Keratinocyte (primary cell): ENCODE measurements at regions not wholly inside any gene's neighbourhood (a gene's known extent, or its start where the extent isn't known, plus 50 kb on each side); places are given as distances from the start of the nearest gene placed in this dataset.

Experiments used
- DNase-seq: peaks from one replicate; pipeline ENCODE4 v3.0.0-alpha.2; 2011; ENCODE audit warnings: low read depth, missing footprints, low spot score
- FAIRE-seq: peaks from 2 replicates; lab custom pipeline; 2011; peaks lifted over from hg19 to GRCh38; lab: Jason Lieb, UNC
- H2AFZ ChIP-seq: 2 replicates; pipeline ENCODE4 v1.6.0; 2012; ENCODE audit warnings: low read length, control low read depth, inconsistent platforms; ENCODE audit not compliant: control insufficient read depth
- H3K27ac ChIP-seq: 2 replicates; pipeline ENCODE4 v1.5.1; 2011; ENCODE audit warnings: low read length; ENCODE audit not compliant: control insufficient read depth, insufficient read depth
- H3K27me3 ChIP-seq: 3 replicates; pipeline ENCODE4 v1.6.0; 2011; ENCODE audit warnings: low read length; ENCODE audit not compliant: control insufficient read depth, insufficient read depth; ENCODE audit errors: extremely low read depth
- H3K36me3 ChIP-seq, 2 experiments: 2 replicates in 1 of 2; 3 replicates in 1 of 2; pipeline ENCODE4 v1.5.1; 2011; ENCODE audit warnings: low read length in 2 of 2, mild to moderate bottlenecking in 1 of 2; ENCODE audit not compliant: control insufficient read depth in 2 of 2, insufficient read depth in 2 of 2; ENCODE audit errors: extremely low read depth in 1 of 2
- H3K4me1 ChIP-seq: 3 replicates; pipeline ENCODE4 v1.5.1; 2011; ENCODE audit warnings: low read length; ENCODE audit not compliant: control insufficient read depth, insufficient read depth; ENCODE audit errors: extremely low read depth
- H3K4me2 ChIP-seq: 3 replicates; pipeline ENCODE4 v1.6.0; 2011; ENCODE audit warnings: low read depth, low read length; ENCODE audit not compliant: control insufficient read depth, insufficient read depth; ENCODE audit errors: extremely low read depth
- H3K4me3 ChIP-seq, 3 experiments: fragments of 200-600 bp in 1 of 3; sonication (generic) in 1 of 3; 2 replicates in 2 of 3; 3 replicates in 1 of 3; pipeline ENCODE4 v1.5.1; 2011 to 2016; ENCODE audit warnings: low read length in 3 of 3, mild to moderate bottlenecking in 3 of 3, control low read depth in 2 of 3, inconsistent platforms in 1 of 3, low read depth in 1 of 3, mixed read lengths in 1 of 3, mixed run types in 1 of 3, moderate library complexity in 1 of 3; ENCODE audit not compliant: control insufficient read depth in 2 of 3, insufficient read depth in 2 of 3; ENCODE audit errors: extremely low read depth in 1 of 3
- H3K79me2 ChIP-seq: 2 replicates; pipeline ENCODE4 v1.6.0; 2012; ENCODE audit warnings: low read length; ENCODE audit not compliant: control insufficient read depth, insufficient read depth
- H3K9ac ChIP-seq: 3 replicates; pipeline ENCODE4 v1.6.0; 2011; ENCODE audit warnings: low read length; ENCODE audit not compliant: control insufficient read depth, insufficient read depth; ENCODE audit errors: extremely low read depth
- H3K9me1 ChIP-seq: 3 replicates; pipeline ENCODE4 v1.6.0; 2011; ENCODE audit warnings: low read length; ENCODE audit not compliant: control insufficient read depth, insufficient read depth; ENCODE audit errors: extremely low read depth
- H3K9me3 ChIP-seq: 2 replicates; pipeline ENCODE4 v1.5.1; 2012; ENCODE audit warnings: low read depth, low read length; ENCODE audit not compliant: control insufficient read depth
- H4K20me1 ChIP-seq: 3 replicates; pipeline ENCODE4 v1.6.0; 2011; ENCODE audit warnings: low read length; ENCODE audit not compliant: control insufficient read depth, insufficient read depth; ENCODE audit errors: extremely low read depth
- CTCF ChIP-seq, 3 experiments: IDR thresholded peaks in 1 of 3; conservative IDR thresholded peaks in 1 of 3; optimal IDR thresholded peaks in 1 of 3; 2 replicates in 2 of 3; 3 replicates in 1 of 3; pipeline versions ENCODE3 to v1.5.1; 2011; ENCODE audit warnings: low read length in 3 of 3, mild to moderate bottlenecking in 3 of 3, moderate library complexity in 2 of 3, control low read depth in 1 of 3, inconsistent platforms in 1 of 3; ENCODE audit not compliant: insufficient read depth in 2 of 3; ENCODE audit errors: extremely low read depth in 1 of 3
- EZH2 ChIP-seq: IDR thresholded peaks from one replicate; pipeline ENCODE4 v1.6.1; 2012; ENCODE audit warnings: inconsistent platforms, mild to moderate bottlenecking, low read length, moderate library complexity
- dilution Hi-C: fragments of 300-500 bp; cut with MboI; formaldehyde crosslinking; loops from one replicate; pipeline ENCODE4 v1.7.0; 2020; ENCODE audit warnings: low sequenced_read_pairs; ENCODE audit not compliant: extremely low pct_ligation_motif_present

DNA sequence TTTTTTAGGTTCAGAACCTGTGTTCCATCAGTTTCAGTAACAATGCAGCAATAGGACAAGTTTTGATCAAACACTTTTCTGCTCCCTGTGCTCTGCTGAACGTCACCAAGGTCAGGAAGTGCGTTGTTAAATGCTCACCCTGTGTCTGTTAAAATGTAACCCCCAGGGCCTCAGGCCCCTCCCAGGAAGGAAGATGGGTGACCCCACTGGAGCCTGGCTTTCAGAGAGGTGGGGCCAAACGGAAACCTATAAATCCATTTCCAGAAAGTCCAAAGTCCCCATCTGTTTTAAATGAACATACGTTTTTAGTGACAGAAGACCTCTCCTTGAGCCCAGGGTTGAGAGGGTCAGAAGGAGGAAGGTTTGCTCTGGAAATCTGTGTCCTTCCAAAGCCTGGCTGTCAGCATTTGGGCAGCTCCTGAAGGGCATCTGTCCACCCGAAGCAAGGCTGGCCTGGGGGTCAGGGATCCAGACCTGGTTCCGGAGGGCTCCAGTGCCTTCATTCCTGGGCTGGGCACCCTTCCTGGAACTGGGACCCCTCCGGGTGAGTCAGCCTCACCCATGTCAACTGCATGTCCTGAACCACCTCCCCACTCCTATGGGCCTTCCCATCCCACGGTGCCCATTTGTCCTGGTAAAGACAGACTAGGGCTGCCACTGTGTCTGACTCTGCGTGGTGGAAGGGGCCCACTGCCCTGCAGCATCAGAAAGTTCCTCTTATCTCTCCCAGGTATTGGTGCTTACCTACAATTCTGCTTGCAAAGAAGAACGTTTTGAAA, 117.4 kb upstream of the COPS8 start:
- H3K4me1 ChIP-seq: peaks cover 13% of the 10 kb centered on the region
- FAIRE-seq (no peak), DNase-seq (no peak)
- H3K9ac ChIP-seq: no peak overlapping the region
- H4K20me1 ChIP-seq: no peaks in the 10 kb centered on the region
- H3K9me1 ChIP-seq: peaks cover 3% of the 10 kb centered on the region
- H3K4me2 ChIP-seq: no peak overlapping the region
- H3K27me3 ChIP-seq: no peaks in the 10 kb centered on the region
- no peaks in the 10 kb centered on the region for H3K36me3 ChIP-seq
- dilution Hi-C loops: no loop called here
- H2AFZ ChIP-seq: no peak overlapping the region
- H3K27ac ChIP-seq: no peak overlapping the region
- H3K4me3 ChIP-seq: no peak overlapping the region
- H3K9me3 ChIP-seq: no peaks in the 10 kb centered on the region
- no peaks in the 10 kb centered on the region for H3K79me2 ChIP-seq
- TF ChIP-seq CTCF (optimal IDR thresholded peaks at IDR 0.05 in 1 of 3, IDR thresholded peaks at IDR 0.05 in 1 of 3, conservative IDR thresholded peaks at IDR 0.05 in 1 of 3; ENCODE audit: extremely low read depth in 1 of 3, insufficient read depth in 2 of 3, low read length in 3 of 3): no peak
- TF ChIP-seq EZH2: no peak

- dilution Hi-C loops: no loop called here
- no peak for DNase-seq
- no peak overlapping the region for H3K4me3 ChIP-seq
- no peaks in the 10 kb centered on the region for H3K79me2 ChIP-seq
- H3K9me3 ChIP-seq: no peaks in the 10 kb centered on the region
- peaks cover 3% of the 10 kb centered on the region for H3K9me1 ChIP-seq
- no peak overlapping the region for H3K27ac ChIP-seq
- peaks cover 13% of the 10 kb centered on the region for H3K4me1 ChIP-seq
- no peak for FAIRE-seq
- H4K20me1 ChIP-seq: no peaks in the 10 kb centered on the region
- no peak overlapping the region for H3K4me2 ChIP-seq
- TF ChIP-seq EZH2 (no peak), CTCF (optimal IDR thresholded peaks at IDR 0.05 in 1 of 3, IDR thresholded peaks at IDR 0.05 in 1 of 3, conservative IDR thresholded peaks at IDR 0.05 in 1 of 3; ENCODE audit: extremely low read depth in 1 of 3, insufficient read depth in 2 of 3, low read length in 3 of 3) (no peak)
- no peak overlapping the region for H2AFZ ChIP-seq
- H3K9ac ChIP-seq: no peak overlapping the region
- no peaks in the 10 kb centered on the region for H3K27me3 ChIP-seq
- H3K36me3 ChIP-seq: no peaks in the 10 kb centered on the region
Observed at GRCh38 chr2:236968880-236969534, 116.7 kb upstream of the COPS8 start.
